OCI-LY3 (cell line): ENCODE measurements at regions not wholly inside any gene's neighbourhood (a gene's known extent, or its start where the extent isn't known, plus 50 kb on each side); places are given as distances from the start of the nearest gene placed in this dataset.

Source experiments
- H2AFZ ChIP-seq: fragments of 200-600, 300-600 bp; shearing (Covaris generic); 2 replicates; pipeline ENCODE4 v1.6.0; 2014; ENCODE audit warnings: antibody characterized with exemption, low read depth, low read length
- H3K27ac ChIP-seq: fragments of 200-600, 300-600 bp; sonication (generic); 2 replicates; pipeline ENCODE4 v1.5.1; 2014; ENCODE audit warnings: mild to moderate bottlenecking, low read length, moderate library complexity, mixed read lengths
- H3K27me3 ChIP-seq: fragments of 200-600, 300-600 bp; sonication (generic); 2 replicates; pipeline ENCODE4 v1.6.1; 2014; ENCODE audit warnings: low read depth, low read length, mixed read lengths
- H3K36me3 ChIP-seq: fragments of 200-600, 300-600 bp; sonication (generic); replicated peaks from 2 replicates; pipeline ENCODE3; 2014; ENCODE audit warnings: low read depth, low read length, mixed read lengths
- H3K4me1 ChIP-seq: fragments of 300-600, 200-600 bp; sonication (generic); 2 replicates; pipeline ENCODE4 v1.6.1; 2014; ENCODE audit warnings: low read length, mixed read lengths
- H3K4me2 ChIP-seq: fragments of 200-600, 300-600 bp; sonication (generic); 2 replicates; pipeline ENCODE4 v1.6.1; 2014; ENCODE audit warnings: low read length, mixed read lengths
- H3K4me3 ChIP-seq: fragments of 300-600, 200-600 bp; sonication (generic); 2 replicates; pipeline ENCODE4 v1.5.1; 2014; ENCODE audit warnings: antibody characterized with exemption, mild to moderate bottlenecking, low read length, moderate library complexity
- H3K79me2 ChIP-seq: fragments of 300-600, 200-600 bp; shearing (Covaris generic); 2 replicates; pipeline ENCODE4 v1.6.1; 2014; ENCODE audit warnings: mild to moderate bottlenecking, low read length, mixed read lengths
- H3K9ac ChIP-seq: fragments of 300-600, 200-600 bp; shearing (Covaris generic); 2 replicates; pipeline ENCODE4 v1.6.0; 2014; ENCODE audit warnings: mild to moderate bottlenecking, low read length, moderate library complexity
- H3K9me3 ChIP-seq: fragments of 200-600, 300-600 bp; shearing (Covaris generic); 2 replicates; pipeline ENCODE4 v1.6.1; 2014; ENCODE audit warnings: low read length, mixed read lengths; ENCODE audit not compliant: insufficient read depth
- H4K20me1 ChIP-seq: fragments of 200-600, 300-600 bp; sonication (generic); 2 replicates; pipeline ENCODE4 v1.6.1; 2016; ENCODE audit warnings: low read length, mixed read lengths; ENCODE audit not compliant: insufficient read depth
- CTCF ChIP-seq: fragments of 200-600, 300-600 bp; sonication (generic); IDR thresholded peaks from 2 replicates; pipeline ENCODE4 v1.5.1; 2014; ENCODE audit warnings: antibody characterized with exemption, low read length, low read depth
- EZH2phosphoT487 ChIP-seq: fragments of 200-600 bp; shearing (Covaris generic); IDR thresholded peaks from 2 replicates; pipeline ENCODE4 v1.6.1; 2018; ENCODE audit warnings: antibody characterized with exemption, mixed run types, low read depth

- Histone ChIP-seq H2AFZ (no peak overlapping the region), H3K79me2 (no peaks in the 10 kb centered on the region), H3K4me1 (no peaks in the 10 kb centered on the region), H3K27ac (no peak overlapping the region), H3K4me2 (no peak overlapping the region), H3K9me3 (peaks cover 4% of the 10 kb centered on the region; the same call in 1 of the 2 replicates), H3K27me3 (0 out of 2 replicates have a peak, but pooled peaks cover 6% of the 10 kb centered on the region), H3K36me3 (no peaks in the 10 kb centered on the region), H3K4me3 (no peak overlapping the region), H3K9ac (no peak overlapping the region), H4K20me1 (no peaks in the 10 kb centered on the region)
- TF ChIP-seq CTCF (no peak), EZH2phosphoT487 (no peak)
These were observed 310.3 kb downstream of the CDH26 start for GRCh38 chr20:60268491-60268890.

- Histone ChIP-seq H3K4me2 (no peak overlapping the region), H3K27me3 (0 out of 2 replicates have a peak, but pooled peaks cover 7% of the 10 kb centered on the region), H3K79me2 (no peaks in the 10 kb centered on the region)
These were observed 311.4 kb downstream of the CDH26 start for GRCh38 chr20:60269573-60270162.

GRCh38 chr20:60270341-60270740, 312.1 kb downstream of the CDH26 start:
- no peak overlapping the region for H3K9ac ChIP-seq
- no peaks in the 10 kb centered on the region for H3K4me1 ChIP-seq
- H4K20me1 ChIP-seq, result no peaks in the 10 kb centered on the region
- no peaks in the 10 kb centered on the region for H3K79me2 ChIP-seq
- no peak overlapping the region for H2AFZ ChIP-seq
- H3K9me3 ChIP-seq, result peaks cover 4% of the 10 kb centered on the region; the same call in 1 of the 2 replicates
- no peak overlapping the region for H3K27ac ChIP-seq
- TF ChIP-seq CTCF (no peak), EZH2phosphoT487 (no peak)
- H3K36me3 ChIP-seq, result no peaks in the 10 kb centered on the region
- no peak overlapping the region for H3K4me3 ChIP-seq
- 0 out of 2 replicates have a peak, but pooled peaks cover 3% of the 10 kb centered on the region for H3K27me3 ChIP-seq
- H3K4me2 ChIP-seq, result no peak overlapping the region

More at GRCh38 chr20:60269573-60270162, 311.4 kb downstream of the CDH26 start:
- H3K9me3 ChIP-seq, result peaks cover 4% of the 10 kb centered on the region; the same call in 1 of the 2 replicates
- TF ChIP-seq EZH2phosphoT487 (no peak), CTCF (no peak)
- no peaks in the 10 kb centered on the region for H3K36me3 ChIP-seq
- no peak overlapping the region for H3K27ac ChIP-seq
- H2AFZ ChIP-seq, result no peak overlapping the region
- H3K9ac ChIP-seq, result no peak overlapping the region
- no peaks in the 10 kb centered on the region for H3K4me1 ChIP-seq
- no peaks in the 10 kb centered on the region for H4K20me1 ChIP-seq
- no peak overlapping the region for H3K4me3 ChIP-seq

- no peaks in the 10 kb centered on the region for H4K20me1 ChIP-seq
- no peak overlapping the region for H3K27ac ChIP-seq
- no peaks in the 10 kb centered on the region for H3K4me1 ChIP-seq
- H2AFZ ChIP-seq, result no peak overlapping the region
- no peak overlapping the region for H3K9ac ChIP-seq
- H3K27me3 ChIP-seq, result 0 out of 2 replicates have a peak, but pooled peaks cover 3% of the 10 kb centered on the region
- no peaks in the 10 kb centered on the region for H3K36me3 ChIP-seq
- H3K4me3 ChIP-seq, result no peak overlapping the region
- H3K4me2 ChIP-seq, result no peak overlapping the region
- H3K9me3 ChIP-seq, result peaks cover 4% of the 10 kb centered on the region; the same call in 1 of the 2 replicates
- no peak for TF ChIP-seq EZH2phosphoT487
- no peak for TF ChIP-seq CTCF
- no peaks in the 10 kb centered on the region for H3K79me2 ChIP-seq
These were observed 313.4 kb downstream of the CDH26 start for GRCh38 chr20:60271597-60271996.
